ENCODE measurements at regions not wholly inside any gene's neighbourhood (a gene's known extent, or its start where the extent isn't known, plus 50 kb on each side); places are given as distances from the start of the nearest gene placed in this dataset.

GRCh38 chr5:124259017-124259416, 487.4 kb downstream of the ZNF608 start:
- Histone ChIP-seq H3K9me3 (ENCODE audit: low read depth, low read length) (no peaks in the 10 kb centered on the region), H2AFZ (ENCODE audit: low read length) (no peak overlapping the region), H3K4me1 (ENCODE audit: insufficient read depth, low read length) (no peaks in the 10 kb centered on the region), H3K27me3 (ENCODE audit: insufficient read depth, low read length) (peaks cover 4% of the 10 kb centered on the region), H3K36me3 (ENCODE audit: insufficient read depth, low read length) (no peaks in the 10 kb centered on the region), H3K4me3 (ENCODE audit: insufficient read depth, low read length) (no peak overlapping the region), H3K79me2 (ENCODE audit: insufficient read depth, low read length) (no peaks in the 10 kb centered on the region), H3K4me2 (ENCODE audit: insufficient read depth, low read length) (no peak overlapping the region), H4K20me1 (ENCODE audit: insufficient read depth, low read length) (no peaks in the 10 kb centered on the region), H3K27ac (ENCODE audit: low read depth, low read length) (no peak overlapping the region)
- TF ChIP-seq CTCF (IDR thresholded peaks at IDR 0.05; ENCODE audit: extremely low read depth, low read depth, low read length): no peak
- no peak for DNase-seq (ENCODE audit: insufficient read length, low spot score, missing footprints)

- DNase-seq (ENCODE audit: insufficient read length, low spot score, missing footprints): no peak
- Histone ChIP-seq H3K4me1 (ENCODE audit: insufficient read depth, low read length) (no peaks in the 10 kb centered on the region), H3K27me3 (ENCODE audit: insufficient read depth, low read length) (peaks cover 4% of the 10 kb centered on the region), H2AFZ (ENCODE audit: low read length) (no peak overlapping the region), H3K9me3 (ENCODE audit: low read depth, low read length) (no peaks in the 10 kb centered on the region), H3K79me2 (ENCODE audit: insufficient read depth, low read length) (no peaks in the 10 kb centered on the region), H4K20me1 (ENCODE audit: insufficient read depth, low read length) (no peaks in the 10 kb centered on the region), H3K36me3 (ENCODE audit: insufficient read depth, low read length) (no peaks in the 10 kb centered on the region), H3K4me3 (ENCODE audit: insufficient read depth, low read length) (no peak overlapping the region), H3K4me2 (ENCODE audit: insufficient read depth, low read length) (no peak overlapping the region), H3K27ac (ENCODE audit: low read depth, low read length) (no peak overlapping the region)
- TF ChIP-seq CTCF (IDR thresholded peaks at IDR 0.05; ENCODE audit: extremely low read depth, low read depth, low read length): no peak
These were observed 489.4 kb downstream of the ZNF608 start for GRCh38 chr5:124257048-124257447.

GRCh38 chr5:124253203-124253810, 493.1 kb downstream of the ZNF608 start:
- no peak for DNase-seq (ENCODE audit: insufficient read length, low spot score, missing footprints)
- no peaks in the 10 kb centered on the region for H3K36me3 ChIP-seq (ENCODE audit: insufficient read depth, low read length)
- no peak overlapping the region for H3K4me2 ChIP-seq (ENCODE audit: insufficient read depth, low read length)
- H3K79me2 ChIP-seq (ENCODE audit: insufficient read depth, low read length): no peaks in the 10 kb centered on the region
- TF ChIP-seq CTCF (IDR thresholded peaks at IDR 0.05; ENCODE audit: extremely low read depth, low read depth, low read length): no peak
- no peaks in the 10 kb centered on the region for H3K27me3 ChIP-seq (ENCODE audit: insufficient read depth, low read length)
- no peak overlapping the region for H3K4me3 ChIP-seq (ENCODE audit: insufficient read depth, low read length)
- no peaks in the 10 kb centered on the region for H3K9me3 ChIP-seq (ENCODE audit: low read depth, low read length)
- H4K20me1 ChIP-seq (ENCODE audit: insufficient read depth, low read length): no peaks in the 10 kb centered on the region
- no peak overlapping the region for H3K27ac ChIP-seq (ENCODE audit: low read depth, low read length)
- no peak overlapping the region for H2AFZ ChIP-seq (ENCODE audit: low read length)
- no peaks in the 10 kb centered on the region for H3K4me1 ChIP-seq (ENCODE audit: insufficient read depth, low read length)

- Histone ChIP-seq H3K4me2 (ENCODE audit: insufficient read depth, low read length) (no peak overlapping the region), H4K20me1 (ENCODE audit: insufficient read depth, low read length) (no peaks in the 10 kb centered on the region)
- TF ChIP-seq CTCF (IDR thresholded peaks at IDR 0.05; ENCODE audit: extremely low read depth, low read depth, low read length): no peak
These were observed 493.7 kb downstream of the ZNF608 start for GRCh38 chr5:124252747-124253146.

More at GRCh38 chr5:124252747-124253146, 493.7 kb downstream of the ZNF608 start:
- no peaks in the 10 kb centered on the region for H3K79me2 ChIP-seq (ENCODE audit: insufficient read depth, low read length)
- H3K27ac ChIP-seq (ENCODE audit: low read depth, low read length): no peak overlapping the region
- no peak overlapping the region for H2AFZ ChIP-seq (ENCODE audit: low read length)
- DNase-seq (ENCODE audit: insufficient read length, low spot score, missing footprints): peak; percentile 10
- H3K9me3 ChIP-seq (ENCODE audit: low read depth, low read length): no peaks in the 10 kb centered on the region
- no peak overlapping the region for H3K4me3 ChIP-seq (ENCODE audit: insufficient read depth, low read length)
- H3K27me3 ChIP-seq (ENCODE audit: insufficient read depth, low read length): no peaks in the 10 kb centered on the region
- H3K4me1 ChIP-seq (ENCODE audit: insufficient read depth, low read length): no peaks in the 10 kb centered on the region
- no peaks in the 10 kb centered on the region for H3K36me3 ChIP-seq (ENCODE audit: insufficient read depth, low read length)
